GM19455 (cell line): ENCODE measurements at regions not wholly inside any gene's neighbourhood (a gene's known extent, or its start where the extent isn't known, plus 50 kb on each side); places are given as distances from the start of the nearest gene placed in this dataset.
"Not testable (repeated sequence)": the region's sequence is repeated elsewhere in the genome, so short reads cannot be mapped to it uniquely, and the experiment has no call there.

Experiments used
- ATAC-seq: cut with Tn5 transposase; IDR thresholded peaks from one replicate; pipeline ENCODE4 v1.9.1; 2021; ENCODE audit not compliant: unreplicated experiment

DNA sequence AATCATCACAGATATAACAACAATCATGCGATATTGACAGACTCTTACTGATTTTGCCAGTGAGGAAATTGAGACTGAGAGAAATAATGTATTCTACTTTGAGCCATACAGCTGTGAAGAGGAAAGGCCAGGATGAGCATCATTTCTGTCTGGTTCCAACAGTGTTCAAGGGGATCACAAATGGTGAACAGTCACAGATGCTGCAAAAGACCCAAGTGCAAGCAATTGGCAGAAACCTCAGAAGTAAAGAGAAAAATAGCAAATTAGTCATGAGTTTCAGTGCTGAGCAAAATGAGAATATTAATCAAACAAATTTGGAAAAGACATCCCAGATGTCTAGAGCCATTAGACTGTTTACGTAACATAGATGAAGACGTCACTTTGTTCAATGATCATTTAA, 114.1 kb downstream of the RAB38 start:
- no peak for ATAC-seq

DNA sequence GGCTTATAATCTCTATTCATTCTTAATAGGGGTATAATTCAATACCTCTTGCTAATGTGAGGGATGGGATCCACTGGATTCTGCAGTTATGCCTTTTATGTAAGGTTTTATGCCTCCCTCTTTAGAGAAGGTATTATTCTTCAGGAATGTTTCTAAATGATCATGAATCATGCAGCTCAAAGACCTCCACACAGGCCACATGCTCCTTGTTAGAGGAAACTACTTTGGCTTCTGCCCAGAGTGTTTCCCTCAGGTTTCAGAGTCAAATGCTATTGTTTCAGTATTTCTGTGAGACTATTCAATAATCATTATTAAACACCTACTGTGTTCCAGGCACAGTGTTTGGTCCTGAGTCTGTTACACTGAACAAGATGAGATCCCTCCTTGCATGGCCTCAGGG, 115.9 kb downstream of the RAB38 start:
- ATAC-seq: no peak

DNA sequence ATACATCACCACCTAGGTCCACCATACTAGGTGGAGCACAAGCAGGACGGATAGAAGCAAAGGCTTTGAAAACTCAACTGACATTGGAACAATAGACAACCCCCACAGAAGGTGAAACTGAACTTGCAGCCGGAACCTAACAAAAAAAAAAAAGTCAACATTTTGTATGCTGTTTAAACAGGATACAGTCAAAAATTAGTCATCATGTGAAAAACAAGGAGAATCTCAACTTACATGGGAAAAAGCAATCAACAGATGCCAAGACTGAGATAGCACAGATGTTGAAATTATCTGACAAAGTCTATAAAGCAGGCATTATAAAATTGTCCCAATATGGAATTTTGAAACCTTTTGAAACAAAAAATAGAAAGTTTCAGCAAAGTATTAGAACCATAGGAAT, 123.8 kb downstream of the RAB38 start:
- no peak for ATAC-seq

DNA sequence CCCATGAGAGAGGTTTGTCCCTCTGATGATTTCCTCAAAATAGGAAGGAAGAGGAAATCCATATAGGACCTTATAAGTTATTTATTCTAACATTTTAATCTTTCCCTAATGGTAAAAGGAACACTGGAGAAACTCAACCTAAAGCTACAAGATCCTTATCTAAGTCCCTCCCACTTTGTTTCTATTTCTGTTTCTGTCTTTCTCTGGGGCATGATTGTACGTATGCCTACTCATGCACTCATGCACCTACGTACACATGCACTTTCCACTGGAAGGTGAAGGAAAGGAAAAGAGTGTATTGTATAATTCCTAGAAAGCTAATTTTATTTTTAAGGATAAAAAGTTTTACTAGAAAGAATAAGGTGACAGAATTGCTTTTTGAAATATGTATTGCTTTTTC, 125.0 kb downstream of the RAB38 start:
- no peak for ATAC-seq

DNA sequence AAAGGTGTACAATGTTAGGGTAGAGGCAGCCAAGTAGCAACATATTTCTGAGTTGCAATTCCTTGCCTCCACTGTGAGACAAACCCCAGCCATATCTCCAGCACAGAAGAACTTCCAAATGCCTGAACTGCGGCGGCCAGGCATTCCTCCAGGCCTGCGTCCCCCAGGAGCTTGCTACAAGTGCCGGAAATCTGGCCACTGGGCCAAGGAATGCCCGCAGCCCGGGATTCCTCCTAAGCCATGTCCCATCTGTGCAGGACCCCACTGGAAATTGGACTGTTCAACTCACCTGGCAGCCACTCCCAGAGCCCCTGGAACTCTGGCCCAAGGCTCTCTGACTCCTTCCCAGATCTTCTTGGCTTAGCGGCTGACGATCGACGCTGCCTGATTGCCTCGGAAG, 130.0 kb downstream of the RAB38 start:
- not testable (repeated sequence) for ATAC-seq

DNA sequence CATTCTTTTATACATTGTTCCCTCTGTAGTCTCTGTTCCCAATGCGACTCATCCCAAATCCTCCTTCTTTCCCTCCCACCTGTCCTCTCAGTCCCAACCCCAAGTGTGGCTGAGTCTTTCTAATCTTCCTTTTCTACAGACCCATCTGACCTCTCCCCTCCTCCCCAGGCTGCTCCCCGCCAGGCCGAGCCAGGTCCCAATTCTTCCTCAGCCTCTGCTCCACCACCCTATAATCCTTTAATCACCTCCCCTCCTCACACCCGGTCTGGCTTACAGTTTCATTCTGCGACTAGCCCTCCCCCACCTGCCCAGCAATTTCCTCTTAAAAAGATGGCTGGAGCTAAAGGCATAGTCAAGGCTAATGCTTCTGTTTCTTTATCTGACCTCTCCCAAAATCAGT, 130.6 kb downstream of the RAB38 start:
- not testable (repeated sequence) for ATAC-seq

DNA sequence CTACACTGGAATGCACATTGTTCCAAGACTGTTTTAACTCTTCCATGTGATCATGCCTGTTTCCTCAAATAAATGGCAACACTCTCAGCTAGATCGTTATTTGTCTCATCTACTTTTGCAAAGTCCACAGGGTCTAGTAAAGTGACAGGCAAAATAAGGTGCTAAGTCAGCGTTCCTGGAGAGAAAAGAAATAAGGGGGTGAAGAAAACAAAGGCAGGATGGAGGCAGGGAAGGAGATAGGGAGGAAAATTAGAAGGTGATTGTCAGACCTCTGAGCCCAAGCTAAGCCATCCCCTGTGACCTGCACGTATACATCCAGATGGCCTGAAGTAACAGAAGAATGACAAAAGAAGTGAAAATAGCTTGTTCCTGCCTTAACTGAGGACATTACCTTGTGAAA, 132.1 kb downstream of the RAB38 start:
- no peak for ATAC-seq

DNA sequence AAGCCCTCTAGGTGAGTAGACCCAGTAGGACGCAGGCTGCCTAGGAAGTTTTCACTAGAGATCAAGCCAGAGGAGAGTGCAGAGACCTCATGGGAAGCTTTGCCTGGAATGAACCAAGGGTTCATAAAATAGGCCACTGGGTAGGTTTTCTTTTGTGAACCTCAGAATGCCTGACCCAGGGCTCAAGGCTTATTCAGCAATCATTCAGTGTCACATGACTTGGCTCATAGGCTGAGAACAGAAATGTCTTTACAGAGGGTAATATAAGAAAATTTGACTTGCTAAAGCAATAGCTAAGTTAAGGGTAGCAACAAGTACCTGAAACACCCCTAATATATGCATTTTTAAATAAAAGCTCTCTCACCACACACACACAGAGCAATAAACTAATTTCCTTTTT, 132.6 kb downstream of the RAB38 start:
- no peak for ATAC-seq

DNA sequence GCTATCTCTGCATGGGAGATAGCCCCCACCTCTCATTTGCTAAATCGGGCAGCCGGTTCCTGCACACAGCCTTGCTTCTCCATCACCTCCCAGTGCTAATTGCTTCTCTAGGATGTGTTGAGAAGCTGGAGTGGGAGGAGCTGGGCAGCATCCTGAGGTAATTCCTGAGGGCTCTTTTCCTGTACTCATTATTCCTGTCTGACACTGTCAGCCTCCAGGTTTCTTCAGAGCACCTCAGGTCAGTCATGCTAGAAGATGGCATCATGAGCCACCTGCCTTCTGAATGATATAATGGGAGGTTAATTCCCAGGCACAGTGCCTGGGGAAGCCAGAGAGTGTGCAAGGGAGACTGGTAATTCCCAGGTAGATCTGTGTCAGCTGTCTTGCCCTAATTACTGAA, 133.0 kb downstream of the RAB38 start:
- ATAC-seq: no peak

DNA sequence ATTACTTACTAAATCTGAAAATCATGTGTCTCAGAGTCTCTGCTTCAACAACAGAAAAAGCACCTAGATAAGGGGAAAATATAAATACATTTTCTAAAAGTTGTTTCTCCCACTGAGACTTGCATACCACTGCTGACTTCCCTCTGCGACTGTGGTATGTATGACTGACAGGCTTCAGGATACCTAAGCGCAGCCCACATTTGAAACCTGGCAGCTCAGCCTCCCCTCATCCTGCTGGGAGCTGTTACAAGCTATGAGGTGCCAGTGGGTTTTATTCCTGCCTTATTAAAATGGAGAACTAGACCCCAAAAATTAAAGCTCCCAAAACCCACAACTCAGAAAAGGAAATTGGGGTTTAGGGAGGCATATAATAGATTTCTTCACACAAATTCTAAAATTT, 133.6 kb downstream of the RAB38 start:
- ATAC-seq: no peak

DNA sequence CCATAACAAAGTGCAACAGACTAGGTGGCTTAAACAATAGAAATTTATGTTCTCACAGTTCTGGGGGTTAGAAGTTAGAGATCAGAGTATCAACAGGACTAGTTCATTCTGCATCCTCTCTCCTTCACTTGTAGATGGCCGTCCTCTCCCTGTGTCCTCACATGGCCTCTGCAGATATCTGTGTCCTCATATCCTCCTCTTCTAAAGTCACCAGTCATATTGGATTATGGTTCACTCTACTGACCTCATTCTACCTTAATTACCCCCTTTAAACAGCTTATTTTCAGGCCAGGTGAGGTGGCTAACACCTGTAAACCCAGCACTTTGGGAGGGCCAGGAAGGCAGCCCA, 135.1 kb downstream of the RAB38 start:
- no peak for ATAC-seq

DNA sequence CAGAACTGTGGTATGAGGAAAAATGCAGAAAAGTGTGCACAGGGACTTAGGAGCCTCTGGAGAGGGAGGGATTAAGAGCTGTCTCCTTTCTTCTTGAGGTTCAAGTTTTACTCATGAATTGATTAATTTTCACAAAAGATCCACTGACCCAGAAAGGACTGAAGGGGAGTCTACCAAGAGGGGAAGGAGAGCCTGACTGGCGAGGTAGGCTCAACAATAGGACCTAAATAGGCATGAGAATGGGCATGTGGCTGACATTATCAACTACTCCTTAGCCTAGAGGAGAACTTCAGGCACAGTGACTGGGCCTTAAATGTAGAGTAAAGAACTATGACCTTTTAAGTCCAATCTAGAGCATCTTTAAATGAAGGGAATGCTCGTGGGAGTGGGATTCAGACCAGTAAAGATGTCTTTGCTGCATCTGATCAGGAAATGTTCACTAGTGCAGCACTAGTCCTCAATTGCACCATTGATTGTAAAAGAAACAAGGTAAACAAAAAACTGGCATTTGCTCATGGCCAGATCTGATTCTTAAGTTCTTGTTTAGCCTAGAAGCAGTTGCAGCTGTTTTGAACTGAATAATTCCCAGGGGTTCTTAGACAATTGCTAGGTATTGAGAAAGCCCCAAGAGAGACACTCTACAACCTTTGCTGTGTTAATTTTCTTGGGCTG, 135.6 kb downstream of the RAB38 start:
- ATAC-seq: no peak

DNA sequence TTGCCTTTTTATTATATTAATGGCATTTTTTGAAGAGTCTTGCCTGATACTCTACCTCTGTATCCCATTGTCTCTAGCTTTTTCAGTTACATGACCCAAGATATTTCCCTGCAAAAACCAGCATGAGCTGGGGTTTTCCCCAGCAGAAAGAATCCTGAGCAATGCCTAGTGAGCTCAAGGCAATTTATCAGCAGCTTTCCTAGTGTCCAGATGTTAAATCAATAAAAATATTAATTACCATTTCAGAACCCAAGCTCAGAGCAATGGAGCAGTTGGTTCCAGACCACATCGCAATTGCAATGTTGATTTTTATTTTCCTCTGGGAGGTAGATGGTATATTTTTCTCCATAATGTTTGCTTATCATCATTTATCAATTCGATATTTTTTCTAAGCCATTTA, 137.2 kb downstream of the RAB38 start:
- no peak for ATAC-seq

DNA sequence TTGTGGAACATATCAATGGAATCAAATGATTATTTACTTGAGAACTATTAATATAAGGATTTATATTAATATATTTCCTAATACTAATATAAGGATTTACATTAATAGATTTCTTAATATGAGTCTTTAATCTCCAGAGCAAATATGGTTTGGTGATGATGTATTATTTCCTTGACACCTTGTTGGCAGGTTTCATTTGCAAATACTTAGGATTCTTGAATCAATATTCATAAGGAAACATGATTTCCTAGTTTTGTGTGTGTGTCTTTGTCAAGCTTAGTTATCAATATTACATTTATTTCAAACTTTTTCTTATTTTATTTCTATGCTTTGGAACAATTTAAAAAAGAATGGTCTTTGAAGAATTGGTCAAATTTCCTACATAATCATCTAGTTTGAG, 138.5 kb downstream of the RAB38 start:
- ATAC-seq: no peak

DNA sequence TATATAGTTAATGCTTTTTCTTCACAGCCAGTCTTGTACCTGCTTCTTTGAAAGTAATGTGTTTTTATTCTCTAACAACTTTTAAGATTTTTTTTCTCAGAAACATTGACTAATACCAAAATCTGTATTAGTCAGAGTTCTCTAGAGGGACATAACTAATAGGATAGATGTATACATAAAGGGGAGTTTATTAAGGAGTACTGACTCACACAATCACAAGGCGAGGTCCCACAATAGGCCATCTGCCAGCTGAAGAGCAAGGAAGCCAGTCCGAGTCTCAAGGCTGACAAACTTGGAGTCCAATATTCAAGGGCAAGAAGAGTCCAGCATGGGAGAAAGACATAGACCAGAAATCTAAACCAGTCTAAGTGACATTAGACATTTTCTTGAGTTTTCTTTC, 140.0 kb downstream of the RAB38 start:
- ATAC-seq: no peak

DNA sequence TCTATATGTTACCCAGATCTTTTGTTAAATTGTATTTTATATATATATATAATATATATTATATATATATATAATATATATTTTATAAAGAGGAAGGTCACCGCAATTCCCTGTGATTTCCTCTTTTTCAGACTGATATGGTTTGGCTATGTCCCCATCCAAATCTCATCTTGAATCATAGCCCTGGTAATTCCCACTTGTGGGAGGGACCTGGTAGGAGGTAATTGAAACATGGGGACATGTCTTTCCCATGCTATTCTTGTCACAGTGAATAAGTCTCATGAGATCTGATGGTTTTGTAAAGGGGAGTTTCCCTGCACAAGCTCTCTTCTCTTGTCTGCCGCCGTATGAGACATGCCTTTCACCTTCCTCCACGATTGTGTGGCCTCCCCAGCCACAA, 157.6 kb downstream of the RAB38 start:
- ATAC-seq: no peak

DNA sequence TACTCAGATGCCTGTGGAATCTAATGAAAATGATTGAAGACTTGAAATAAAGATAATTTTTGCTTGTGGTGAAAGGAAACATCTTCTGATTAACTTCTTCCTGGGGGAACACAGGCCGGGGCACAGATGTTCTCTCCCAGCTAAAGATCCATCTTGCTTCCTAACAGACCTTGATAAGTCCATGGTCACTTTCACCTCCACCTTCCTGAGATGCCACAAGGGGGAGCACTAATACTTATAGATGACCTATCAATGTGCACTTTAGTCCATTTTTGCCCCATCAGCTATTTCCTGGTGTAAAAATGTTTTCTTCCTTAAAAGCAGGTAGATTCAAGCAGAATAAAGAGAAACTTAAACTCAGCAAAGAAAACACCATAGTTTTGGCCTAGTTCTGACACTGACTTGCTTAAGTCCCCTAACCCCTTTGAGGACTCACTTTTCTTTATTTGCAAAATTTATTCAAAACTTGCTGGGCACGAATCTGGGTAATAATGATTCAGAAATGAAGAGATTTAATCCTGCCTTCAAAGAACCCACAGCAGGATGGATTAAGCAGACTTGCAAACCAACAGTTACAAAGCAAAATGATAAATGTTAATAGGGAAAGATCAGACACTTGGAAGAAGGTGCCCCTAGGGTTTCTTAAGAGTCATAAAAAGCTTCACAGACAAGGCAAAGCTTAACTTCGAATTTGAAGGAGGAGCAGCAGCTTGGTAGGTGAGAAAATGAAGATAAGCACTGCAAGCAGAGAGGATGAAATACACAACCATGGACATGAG, 158.7 kb downstream of the RAB38 start:
- ATAC-seq: peak; percentile 87

DNA sequence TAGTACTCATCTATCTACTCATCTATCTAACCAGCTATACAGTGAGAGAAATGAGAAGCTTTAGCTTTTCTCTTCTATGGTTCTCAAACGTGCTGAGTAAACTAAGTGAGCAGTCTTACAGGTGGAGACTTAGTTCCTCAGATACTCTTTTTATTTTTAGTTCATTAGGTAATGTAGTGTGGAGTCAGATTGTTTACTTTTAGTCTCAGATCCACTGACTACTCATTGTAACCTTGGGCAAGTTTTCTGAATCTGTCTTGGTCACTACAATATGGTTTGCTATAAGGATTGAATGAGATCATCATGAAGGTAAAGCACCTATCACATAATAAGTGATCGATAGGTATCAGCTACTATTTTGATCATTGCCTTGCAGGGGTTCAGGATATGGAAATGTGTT, 160.1 kb downstream of the RAB38 start:
- ATAC-seq: no peak

DNA sequence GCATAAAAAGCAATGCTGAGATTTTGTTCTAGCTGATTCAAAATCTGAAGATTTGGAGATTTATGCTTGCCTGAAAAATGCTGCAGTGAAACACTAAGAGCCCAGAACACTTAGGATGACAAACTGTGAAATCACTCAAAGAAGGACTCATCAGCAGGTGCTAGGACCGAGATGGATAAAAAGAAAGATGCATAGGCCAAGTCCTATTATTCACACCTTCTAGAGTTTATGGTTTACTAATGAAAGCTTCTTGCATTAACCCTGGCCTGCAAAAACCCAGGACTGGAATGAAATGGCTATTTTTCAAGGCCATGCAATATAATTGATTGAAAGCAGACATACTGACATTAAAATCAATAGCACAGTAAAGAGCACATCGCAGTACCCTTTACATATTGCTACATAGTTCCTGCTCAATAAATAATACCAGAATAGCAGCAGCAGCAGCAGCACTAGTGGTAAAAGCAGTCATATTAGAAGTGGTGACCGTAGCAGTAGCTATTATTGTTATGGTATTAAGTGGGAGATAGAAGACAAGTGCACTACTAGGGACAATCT, 161.7 kb downstream of the RAB38 start:
- no peak for ATAC-seq

DNA sequence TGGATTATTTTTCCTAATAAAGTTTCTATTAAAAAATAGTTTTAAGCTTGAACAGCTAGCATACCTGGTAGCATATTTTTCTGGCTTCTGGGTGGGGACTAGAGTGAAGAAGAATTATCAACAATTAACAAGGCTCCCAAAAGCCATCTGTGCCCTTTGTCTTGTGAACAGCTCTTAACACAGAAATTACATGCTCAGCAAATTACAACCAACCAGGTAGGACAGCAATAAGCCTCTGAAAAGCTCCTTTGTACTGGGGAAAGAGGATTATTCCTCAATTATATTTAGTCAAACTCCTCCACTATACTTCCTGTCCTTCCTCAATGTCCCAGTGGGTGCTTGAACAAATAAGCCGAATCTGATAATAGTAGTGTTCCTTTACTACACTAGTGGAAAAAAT, 162.8 kb downstream of the RAB38 start:
- no peak for ATAC-seq

DNA sequence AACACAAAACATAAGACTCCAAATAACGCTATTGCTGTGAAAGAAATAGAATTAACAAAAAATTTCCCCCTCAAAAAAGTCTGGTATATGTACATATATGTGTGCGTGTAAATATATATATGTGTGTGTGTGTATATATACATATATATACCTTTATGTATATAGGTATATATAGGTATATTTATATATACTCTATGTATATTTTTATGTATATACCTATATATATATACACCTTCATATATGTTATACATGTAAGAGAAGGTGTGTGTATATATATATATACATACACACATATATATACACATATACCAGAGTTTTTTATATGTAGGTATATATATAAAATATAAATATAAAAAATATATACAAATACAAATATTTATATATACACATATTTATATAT, 199.2 kb downstream of the RAB38 start:
- no peak for ATAC-seq

DNA sequence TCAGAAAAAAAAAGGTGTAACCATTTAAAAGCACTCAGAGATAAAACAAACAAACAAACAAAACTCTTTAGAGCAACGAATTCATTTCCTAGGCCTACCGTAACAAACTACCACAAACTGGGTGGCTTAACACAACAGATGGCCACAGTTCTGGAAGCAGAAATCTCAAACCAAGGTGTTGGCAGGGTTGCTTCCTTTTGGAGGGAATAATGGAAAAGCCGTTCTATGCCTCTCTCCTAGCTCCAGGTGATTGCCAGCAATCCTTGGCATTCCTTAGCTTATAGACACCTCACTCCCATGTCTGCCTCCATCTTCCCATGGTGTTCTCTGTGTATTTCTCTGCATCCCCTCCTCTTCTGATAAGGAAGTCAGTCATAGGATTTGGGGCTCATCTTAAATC, 200.4 kb downstream of the RAB38 start:
- no peak for ATAC-seq

DNA sequence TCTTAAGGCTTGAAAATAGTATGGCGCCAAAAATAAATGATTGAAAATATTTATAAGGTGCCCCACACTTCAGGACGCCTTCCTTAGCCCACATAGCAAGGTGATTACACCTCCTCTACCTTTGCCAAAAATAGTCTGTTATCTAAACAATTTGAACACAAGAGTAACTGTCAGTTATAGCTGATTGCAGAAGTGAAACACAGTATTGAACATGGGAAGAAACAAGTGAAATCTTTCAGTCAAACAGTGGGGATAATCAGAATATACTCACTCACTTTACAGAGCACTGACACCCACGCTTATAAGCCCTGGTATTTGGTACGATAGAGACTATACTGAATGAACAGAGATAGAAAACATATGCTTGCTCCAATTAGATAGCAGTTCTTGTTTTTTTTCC, 203.1 kb downstream of the RAB38 start:
- ATAC-seq: no peak
